Glomerular visceral epithelial cell (primary cell): ENCODE measurements at regions not wholly inside any gene's neighbourhood (a gene's known extent, or its start where the extent isn't known, plus 50 kb on each side); places are given as distances from the start of the nearest gene placed in this dataset.
"Not testable (repeated sequence)": the region's sequence is repeated elsewhere in the genome, so short reads cannot be mapped to it uniquely, and the experiment has no call there.

Source experiments
- DNase-seq: peaks from one replicate; pipeline ENCODE4 v3.0.0-alpha.2; 2016; ENCODE audit errors: extremely low spot score

DNA sequence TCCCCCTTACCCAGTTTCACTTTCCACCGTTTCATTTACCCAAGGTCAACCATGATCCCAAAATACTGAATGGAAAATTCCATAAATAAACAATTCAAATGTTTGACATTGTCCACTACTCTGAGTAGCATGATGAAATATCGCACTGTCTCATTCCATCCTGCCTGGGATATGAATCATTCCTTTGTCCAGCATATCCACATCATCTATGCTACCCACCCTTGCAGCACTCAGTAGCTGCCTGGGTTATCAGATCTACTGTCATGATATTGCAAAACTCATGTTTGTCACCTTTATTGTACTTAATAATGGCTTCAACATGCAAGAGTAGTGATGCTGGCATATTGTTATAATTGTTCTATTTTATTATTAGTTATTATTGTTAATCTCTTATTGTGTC, 263.9 kb upstream of the NBEA start:
- no peak for DNase-seq

DNA sequence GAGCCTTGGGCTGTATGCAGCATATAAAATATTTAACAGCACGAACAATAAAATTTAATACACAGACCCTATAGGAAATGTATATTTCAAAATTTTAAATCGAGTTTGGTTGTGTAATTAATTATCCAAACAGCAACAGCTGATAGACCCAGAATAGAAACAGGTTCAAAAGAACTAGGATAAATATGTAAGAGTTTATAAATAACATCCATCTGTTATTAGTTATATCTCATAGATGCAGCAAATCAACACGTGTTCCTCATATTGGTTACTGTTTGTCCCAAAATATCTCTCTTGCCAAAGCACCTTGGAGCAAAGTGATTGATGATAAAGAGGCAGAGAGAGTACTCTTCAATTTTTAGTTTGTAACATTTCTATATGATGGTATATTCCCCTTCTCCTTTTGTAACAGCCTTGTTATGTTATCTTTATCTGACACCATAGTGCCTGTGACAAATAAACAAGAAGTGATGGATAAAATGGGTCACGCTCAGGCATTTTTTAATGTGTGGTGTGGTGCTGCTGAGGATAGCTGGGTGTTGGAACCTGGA, 260.6 kb upstream of the NBEA start:
- DNase-seq, result no peak

DNA sequence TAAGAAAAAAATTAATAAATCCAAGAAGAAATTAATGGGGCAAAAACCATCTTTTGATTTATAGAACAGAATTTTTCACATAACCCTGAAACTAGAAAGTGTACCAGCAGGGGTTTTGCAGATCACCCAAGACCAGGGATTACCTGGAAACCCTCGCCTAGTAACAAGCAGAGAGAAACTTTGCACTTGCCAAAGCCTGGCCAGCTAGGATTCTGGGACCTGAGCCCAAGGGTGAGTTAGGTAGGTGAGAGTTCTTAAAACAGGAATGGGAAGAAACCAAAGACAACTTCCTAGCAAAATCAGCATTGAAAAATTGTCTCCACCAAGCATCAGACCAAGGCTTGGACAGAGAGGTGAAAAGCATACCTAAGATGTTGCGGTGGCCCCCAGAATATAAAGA, 247.0 kb upstream of the NBEA start:
- DNase-seq, result no peak

- DNase-seq, result no peak
Observed at GRCh38 chr13:34696296-34696695, 245.8 kb upstream of the NBEA start.

- no peak for DNase-seq
Observed at GRCh38 chr13:34696741-34697140, 245.3 kb upstream of the NBEA start.

- no peak for DNase-seq
Observed at GRCh38 chr13:34698945-34699344, 243.1 kb upstream of the NBEA start.

- DNase-seq, result no peak
Observed at GRCh38 chr13:34700155-34700554, 241.9 kb upstream of the NBEA start.

GRCh38 chr13:34701919-34702318, 240.2 kb upstream of the NBEA start:
- no peak for DNase-seq

DNA sequence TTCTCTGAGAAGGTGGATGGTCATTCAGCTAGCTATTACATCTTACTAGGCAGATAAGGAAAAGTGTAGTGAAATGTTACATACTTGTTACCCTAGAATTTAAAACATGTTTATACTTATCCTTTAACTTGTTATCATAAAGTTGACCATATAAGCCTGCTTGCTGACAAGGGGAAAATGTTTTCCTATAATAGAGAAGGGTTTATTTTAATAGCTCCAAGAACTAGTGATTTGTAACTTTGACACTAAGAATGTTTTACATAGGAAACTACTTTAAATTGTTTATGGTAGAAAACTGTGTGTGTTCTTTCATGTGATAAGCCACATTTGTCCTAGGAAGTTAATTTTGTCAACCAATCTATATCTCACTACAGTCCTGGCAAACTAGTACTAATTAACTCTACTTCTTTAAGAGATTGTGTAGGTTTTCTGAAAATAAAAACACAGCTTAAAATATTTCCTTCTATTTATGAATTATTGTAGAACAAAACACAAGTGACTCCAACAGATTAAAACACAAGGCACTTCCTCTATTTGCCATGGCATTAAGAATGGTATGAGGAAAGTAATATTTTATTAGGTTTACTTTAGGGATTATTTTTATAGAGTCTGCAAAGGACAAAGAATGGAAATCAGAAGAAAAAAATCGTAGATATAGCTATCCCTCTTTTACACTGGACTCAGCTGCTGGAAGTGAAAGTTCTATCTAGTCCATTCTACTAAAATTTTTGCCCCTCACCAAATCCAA, 233.3 kb upstream of the NBEA start:
- DNase-seq, result no peak

GRCh38 chr13:34719060-34719875, 222.8 kb upstream of the NBEA start:
- DNase-seq, result no peak

GRCh38 chr13:34720618-34721017, 221.5 kb upstream of the NBEA start:
- no peak for DNase-seq

DNA sequence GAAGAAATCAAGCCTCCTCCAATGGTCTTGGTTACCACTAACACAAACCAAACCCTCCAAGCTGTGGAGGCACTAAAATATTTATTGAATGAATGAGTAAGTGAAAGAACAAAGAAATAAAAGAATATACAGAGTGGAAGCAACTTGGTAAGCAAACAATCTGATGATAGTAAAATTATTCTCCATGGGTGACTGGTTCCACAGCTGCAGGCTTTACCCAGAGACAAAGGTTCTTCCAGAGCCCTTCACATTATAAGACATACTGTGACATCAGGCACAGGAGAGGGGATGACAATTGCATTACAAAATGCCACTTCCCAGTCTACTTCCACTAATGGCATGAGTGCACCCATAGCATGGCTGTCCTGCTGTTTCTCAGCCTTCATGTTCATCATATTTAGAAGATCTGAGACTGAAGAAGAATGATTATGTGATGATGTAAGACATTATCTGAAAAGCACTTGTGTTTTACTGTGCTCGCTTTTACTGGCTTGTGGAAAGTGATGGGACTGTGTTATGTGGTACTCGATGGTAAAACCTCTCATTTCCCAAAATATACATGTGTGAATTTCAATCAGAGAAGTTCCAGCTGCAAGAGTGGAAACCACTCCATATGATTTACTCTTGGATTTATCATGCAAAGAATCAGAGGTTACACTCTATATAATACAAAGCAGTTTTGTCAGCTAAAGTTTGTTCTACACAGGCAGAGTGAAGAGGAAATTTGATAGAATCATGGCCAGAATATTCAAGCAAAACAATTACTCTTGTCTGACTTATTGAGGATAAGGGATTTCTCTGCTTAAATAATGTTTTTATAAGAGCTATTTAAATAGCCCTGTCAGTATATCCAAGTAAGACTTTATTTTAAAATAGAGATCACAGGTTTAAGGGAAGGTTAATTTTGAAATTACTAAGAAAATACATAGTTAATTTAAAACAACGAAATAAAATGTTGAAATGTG, 220.2 kb upstream of the NBEA start:
- no peak for DNase-seq

DNA sequence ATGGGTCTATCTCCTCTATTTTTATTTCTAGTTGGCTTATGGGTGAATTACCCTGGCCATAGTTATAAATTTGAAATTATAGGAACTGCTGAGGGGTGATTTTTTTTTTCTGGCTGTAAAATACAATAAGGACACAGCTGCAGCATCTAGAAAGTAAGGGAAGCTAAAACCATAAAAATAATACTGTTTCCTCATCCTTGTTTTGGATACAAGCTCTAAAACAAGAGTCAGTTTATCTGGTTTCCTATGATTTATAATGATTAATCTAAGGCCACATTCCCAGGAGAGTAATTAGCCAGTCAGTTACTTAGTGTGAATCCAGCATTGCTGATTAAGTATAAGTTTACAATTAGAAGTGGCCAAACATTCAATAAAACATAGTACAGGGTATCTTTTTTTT, 219.1 kb upstream of the NBEA start:
- DNase-seq, result no peak

GRCh38 chr13:34730961-34731360, 211.1 kb upstream of the NBEA start:
- DNase-seq, result no peak

GRCh38 chr13:34731486-34731885, 210.6 kb upstream of the NBEA start:
- peak; percentile 19 for DNase-seq

- DNase-seq, result no peak
Observed at GRCh38 chr13:34733721-34734120, 208.3 kb upstream of the NBEA start.

- DNase-seq, result no peak
Observed at GRCh38 chr13:34734932-34735331, 207.1 kb upstream of the NBEA start.

DNA sequence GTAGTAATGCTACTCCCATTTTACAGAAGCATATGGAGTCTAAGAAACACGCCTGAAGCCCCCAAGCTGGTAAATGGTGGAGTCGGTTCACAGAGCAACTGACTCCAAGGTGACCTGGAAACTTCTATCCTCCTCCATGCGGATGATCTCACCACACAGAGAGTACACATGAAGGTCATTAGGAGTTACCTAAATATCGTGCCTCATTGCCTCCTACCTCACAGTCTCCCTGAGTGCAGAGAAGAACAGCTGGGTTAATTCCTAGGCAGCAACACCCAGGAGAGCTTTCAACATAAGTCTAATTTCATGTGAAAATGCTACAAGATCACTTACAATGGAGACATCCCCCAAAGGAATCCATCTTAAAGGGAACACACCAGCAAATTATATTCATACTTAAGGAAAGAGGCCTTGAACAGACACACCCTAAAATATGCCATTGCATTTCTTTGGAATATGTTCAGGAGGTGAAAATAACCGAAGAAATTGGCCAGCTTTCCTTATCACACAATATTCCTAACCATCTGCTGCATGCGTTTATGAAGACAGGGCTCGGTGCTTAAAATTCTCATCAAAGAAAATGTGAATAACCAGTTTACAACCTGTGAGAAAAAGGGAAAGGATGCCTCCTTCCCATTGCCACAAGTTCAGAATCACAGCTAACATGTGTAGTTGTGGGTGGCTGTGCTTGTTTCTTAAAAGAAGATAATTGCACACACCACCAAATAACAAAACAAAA, 203.6 kb upstream of the NBEA start:
- DNase-seq, result no peak

- not testable (repeated sequence) for DNase-seq
Observed at GRCh38 chr13:34747056-34747455, 195.0 kb upstream of the NBEA start.

DNA sequence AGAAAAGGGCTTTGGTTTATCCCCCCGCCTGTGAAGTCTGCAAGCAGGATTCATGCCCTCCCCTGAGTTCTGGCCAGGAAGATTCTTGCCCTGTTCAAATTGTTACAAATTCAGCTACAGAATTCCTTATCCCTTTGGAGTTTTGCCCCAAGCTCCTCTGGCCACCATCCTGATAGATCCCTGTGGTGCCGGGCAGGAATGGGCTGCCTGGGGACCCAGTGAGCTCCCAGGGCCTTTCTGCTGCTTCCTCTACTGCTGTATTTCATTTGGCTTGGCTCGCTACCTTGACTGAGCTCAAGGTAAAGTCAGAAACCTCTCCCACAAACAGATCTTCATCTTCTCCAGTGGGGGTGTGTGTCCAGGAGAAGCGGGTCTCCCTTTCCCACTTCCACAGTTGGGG, 194.6 kb upstream of the NBEA start:
- DNase-seq, result no peak

DNA sequence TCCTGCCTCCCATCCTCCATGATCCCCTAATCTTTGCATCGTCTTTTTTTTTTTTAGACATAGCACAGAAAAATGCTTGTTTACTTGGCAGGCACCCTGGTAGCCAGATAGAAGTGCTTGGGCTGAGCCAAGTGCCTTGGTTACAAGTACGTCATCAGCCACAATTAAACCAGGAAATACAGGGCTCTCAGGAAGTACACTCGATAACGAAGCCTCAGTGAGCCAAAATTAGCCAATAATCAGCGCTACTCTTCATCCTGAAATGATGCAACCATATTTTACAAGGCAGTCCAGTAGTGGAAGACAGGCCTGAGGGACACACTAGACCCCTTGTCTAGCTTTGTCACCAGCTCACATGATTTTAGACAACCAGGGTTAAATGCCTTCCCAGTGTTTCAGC, 194.0 kb upstream of the NBEA start:
- DNase-seq, result no peak
